ENCODE measurements at regions not wholly inside any gene's neighbourhood (a gene's known extent, or its start where the extent isn't known, plus 50 kb on each side); places are given as distances from the start of the nearest gene placed in this dataset.
"Not testable (repeated sequence)": the region's sequence is repeated elsewhere in the genome, so short reads cannot be mapped to it uniquely, and the experiment has no call there.

- no peak for DNase-seq
Observed at GRCh38 chr1:99504287-99504686, 141.6 kb upstream of the PALMD start.

GRCh38 chr1:99506631-99507030 lies 139.3 kb upstream of the PALMD start:
- no peak for DNase-seq

GRCh38 chr1:99507446-99507845 lies 138.5 kb upstream of the PALMD start:
- DNase-seq = not testable (repeated sequence)

GRCh38 chr1:99507906-99508732 lies 137.8 kb upstream of the PALMD start:
- DNase-seq = no peak

- not testable (repeated sequence) for DNase-seq
Observed at GRCh38 chr1:99508733-99509445, 137.0 kb upstream of the PALMD start.

- DNase-seq = not testable (repeated sequence)
Observed at GRCh38 chr1:99514823-99515552, 130.9 kb upstream of the PALMD start.

- no peak for DNase-seq
Observed at GRCh38 chr1:99516141-99516540, 129.8 kb upstream of the PALMD start.

- DNase-seq = no peak
Observed at GRCh38 chr1:99520121-99520520, 125.8 kb upstream of the PALMD start.

- DNase-seq = no peak
Observed at GRCh38 chr1:99525331-99525730, 120.6 kb upstream of the PALMD start.

- DNase-seq = no peak
Observed at GRCh38 chr1:99527078-99527477, 118.8 kb upstream of the PALMD start.

- no peak for DNase-seq
Observed at GRCh38 chr1:99527545-99527944, 118.4 kb upstream of the PALMD start.

- no peak for DNase-seq
Observed at GRCh38 chr1:99529002-99529401, 116.9 kb upstream of the PALMD start.

GRCh38 chr1:99531578-99532275 lies 114.2 kb upstream of the PALMD start:
- no peak for DNase-seq

GRCh38 chr1:99532276-99532580 lies 113.7 kb upstream of the PALMD start:
- DNase-seq = no peak

GRCh38 chr1:99533909-99534637 lies 111.8 kb upstream of the PALMD start:
- DNase-seq = no peak

- no peak for DNase-seq
Observed at GRCh38 chr1:99534638-99534930, 111.3 kb upstream of the PALMD start.

- DNase-seq = no peak
Observed at GRCh38 chr1:99535470-99536164, 110.3 kb upstream of the PALMD start.

GRCh38 chr1:99537886-99538617 lies 107.9 kb upstream of the PALMD start:
- DNase-seq = no peak

GRCh38 chr1:99538618-99538956 lies 107.3 kb upstream of the PALMD start:
- no peak for DNase-seq

GRCh38 chr1:99539131-99539530 lies 106.8 kb upstream of the PALMD start:
- no peak for DNase-seq

- no peak for DNase-seq
Observed at GRCh38 chr1:99540744-99541143, 105.2 kb upstream of the PALMD start.

- no peak for DNase-seq
Observed at GRCh38 chr1:99544328-99544727, 101.6 kb upstream of the PALMD start.

Data from stimulated activated CD4-positive, alpha-beta T cell treated with anti-CD3 and anti-CD28 coated beads, Interleukin-15, amount 100 ng/mL, for 24 hours (primary cell).